GM19397 (cell line): ENCODE measurements at regions not wholly inside any gene's neighbourhood (a gene's known extent, or its start where the extent isn't known, plus 50 kb on each side); places are given as distances from the start of the nearest gene placed in this dataset.

ENCODE experiments used
- ATAC-seq: cut with Tn5 transposase; IDR thresholded peaks from one replicate; pipeline ENCODE4 v1.9.1; 2021; ENCODE audit warnings: mild to moderate bottlenecking, moderate library complexity; ENCODE audit not compliant: unreplicated experiment

- ATAC-seq = no peak
Measured at GRCh38 chr5:74167930-74168315, 472.6 kb downstream of the ENC1 start.

DNA sequence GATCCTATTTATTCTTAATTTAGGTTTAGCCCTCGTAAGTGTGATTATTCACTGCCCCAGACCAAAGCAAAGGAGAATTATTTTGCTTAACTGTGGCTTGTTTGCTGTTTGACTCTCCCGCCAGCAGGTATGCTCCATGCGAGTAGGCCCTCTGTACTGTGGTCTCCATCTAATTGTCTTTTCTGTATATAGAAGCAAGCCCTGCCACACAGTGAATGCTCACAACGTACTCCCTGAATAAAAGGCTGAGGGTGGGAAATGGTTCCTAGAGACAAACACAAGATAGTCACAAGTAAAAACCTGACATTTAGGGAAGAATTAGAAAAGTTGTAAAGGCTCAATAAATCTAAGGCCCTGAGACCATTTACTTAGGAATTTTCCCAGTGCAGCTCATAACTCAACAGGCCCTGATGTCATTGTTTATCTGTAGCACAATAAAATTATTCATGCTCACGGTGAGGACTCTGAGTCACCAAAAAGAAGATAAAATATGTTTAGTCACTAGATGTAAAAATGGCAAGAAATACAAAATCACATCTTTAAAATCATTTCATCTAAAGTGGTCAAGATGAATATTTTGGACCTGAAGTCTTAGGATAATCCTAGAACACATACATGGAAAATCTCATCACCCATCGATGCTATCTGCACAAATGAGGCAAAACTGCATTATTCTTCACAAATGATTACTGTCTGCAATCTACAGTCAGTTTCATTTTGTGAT lies 473.2 kb downstream of the ENC1 start:
- no peak for ATAC-seq

DNA sequence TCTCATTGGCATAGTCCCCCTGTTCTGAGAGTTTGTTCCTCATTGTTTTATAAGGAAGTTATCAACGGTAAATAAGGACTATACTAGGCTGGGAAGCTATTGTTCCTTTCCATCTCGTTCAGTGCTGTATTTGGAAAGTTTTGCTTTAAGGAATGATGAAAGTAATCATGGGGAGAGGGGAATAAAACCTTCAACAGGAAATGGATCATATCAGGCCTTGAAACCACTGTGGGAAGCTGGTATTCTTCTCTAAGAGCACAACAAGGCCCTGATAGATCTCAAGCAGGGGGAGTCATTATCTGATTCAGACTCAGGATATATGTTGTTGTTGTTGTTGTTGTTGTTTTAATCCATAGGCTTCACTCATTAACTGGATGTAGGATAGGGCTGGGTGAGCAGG lies 474.5 kb downstream of the ENC1 start:
- no peak for ATAC-seq

DNA sequence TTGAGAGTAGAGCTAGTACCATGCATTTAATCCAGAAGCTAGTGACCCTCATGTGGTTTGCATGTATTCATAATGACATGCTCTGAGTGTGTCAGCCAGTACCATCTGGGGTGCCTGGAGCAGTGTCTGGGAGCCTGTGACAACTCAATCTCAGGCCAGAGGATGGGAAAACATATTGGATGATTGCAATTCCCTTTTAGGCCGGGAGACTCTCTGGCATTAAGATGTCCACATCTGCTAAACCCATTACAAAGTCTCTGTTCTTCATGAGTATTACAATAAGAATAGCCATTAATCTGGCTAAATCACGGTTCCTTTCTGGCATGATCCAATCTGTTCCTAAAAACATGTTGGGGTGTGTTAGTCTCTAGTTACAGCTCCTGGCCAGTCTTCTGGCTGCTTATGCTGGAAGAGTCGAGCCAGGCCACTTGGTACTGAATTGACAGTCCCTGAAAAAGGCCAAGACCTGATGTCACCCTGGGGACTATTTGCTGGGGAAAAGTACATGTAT lies 475.7 kb downstream of the ENC1 start:
- no peak for ATAC-seq

DNA sequence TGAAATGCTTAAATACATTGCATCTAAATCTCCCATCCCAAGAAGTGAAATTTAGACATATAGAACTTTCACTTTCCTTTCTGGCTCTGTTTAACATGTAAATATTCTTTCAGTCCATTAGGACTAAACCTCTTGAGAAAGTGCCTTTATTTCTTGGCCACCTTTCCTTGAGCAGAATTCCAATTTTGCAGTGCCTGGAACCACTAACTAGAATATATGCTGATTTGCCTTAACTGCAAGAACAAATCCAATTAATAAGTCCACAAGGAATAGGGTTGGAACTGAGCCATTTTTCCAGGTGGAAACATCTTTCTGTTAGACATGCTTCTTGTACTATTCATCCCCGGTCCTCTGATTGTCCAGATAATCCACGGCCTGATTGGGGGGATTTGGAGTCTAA lies 478.0 kb downstream of the ENC1 start:
- ATAC-seq = no peak

DNA sequence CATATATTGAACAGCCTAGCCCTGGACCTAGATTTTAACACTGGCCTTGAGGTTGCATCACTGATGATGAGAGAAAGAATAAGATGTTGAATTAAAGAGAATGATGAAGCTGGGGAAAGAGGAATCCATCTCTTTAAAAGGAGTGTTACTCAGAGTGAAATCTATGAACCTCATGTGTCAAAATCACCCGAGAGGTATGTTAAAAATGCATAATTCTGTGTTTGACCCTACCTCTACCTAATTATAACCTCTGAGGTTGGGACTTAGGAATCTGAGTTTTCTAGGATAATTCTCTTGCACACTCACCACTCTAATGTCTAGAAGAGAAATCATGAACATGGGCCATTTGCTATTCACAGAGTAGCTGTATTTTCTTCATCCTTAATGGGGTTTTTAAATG lies 479.4 kb downstream of the ENC1 start:
- ATAC-seq = no peak

- no peak for ATAC-seq
Measured at GRCh38 chr5:74156728-74157383, 483.7 kb downstream of the ENC1 start.

- no peak for ATAC-seq
Measured at GRCh38 chr5:74155501-74155900, 485.0 kb downstream of the ENC1 start.

DNA sequence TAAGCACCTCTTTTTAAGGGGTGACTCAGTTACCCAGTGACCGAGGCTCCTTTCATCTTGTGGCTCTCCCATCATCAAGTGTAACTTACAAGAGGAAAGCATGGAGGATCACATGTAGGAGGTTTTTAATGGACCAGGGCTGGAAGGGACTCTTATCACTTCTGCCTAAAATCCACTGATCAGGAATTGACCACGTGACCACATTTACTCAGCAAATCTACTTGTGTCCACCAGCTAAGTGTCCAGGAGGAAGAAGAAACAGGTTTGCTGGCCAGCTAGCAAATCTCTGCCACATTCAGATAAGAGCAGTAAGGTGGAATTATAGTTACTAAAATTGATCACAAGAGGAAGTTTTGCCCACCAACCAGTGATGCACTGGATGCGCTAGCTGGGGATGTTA lies 486.0 kb downstream of the ENC1 start:
- no peak for ATAC-seq

- no peak for ATAC-seq
Measured at GRCh38 chr5:74153255-74153790, 487.2 kb downstream of the ENC1 start.

- ATAC-seq = no peak
Measured at GRCh38 chr5:74152625-74153254, 487.8 kb downstream of the ENC1 start.

DNA sequence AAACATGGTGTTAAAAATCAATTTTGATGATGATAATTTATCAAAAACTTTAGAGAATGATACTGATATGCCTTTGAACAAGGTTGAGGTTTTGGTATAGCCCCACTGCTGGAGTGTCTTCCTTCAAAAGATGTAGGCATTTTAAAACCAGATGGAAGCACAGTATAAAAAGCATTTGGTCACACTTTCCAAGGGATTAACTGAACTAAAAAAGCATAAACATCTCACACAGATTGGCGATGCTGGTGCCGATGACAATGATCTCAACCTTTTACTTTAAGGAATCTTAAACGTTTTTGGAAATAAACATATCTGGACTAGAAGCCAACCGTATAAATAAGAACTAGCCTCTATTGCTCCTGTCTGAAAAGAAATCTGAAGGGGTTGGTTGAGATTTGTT lies 488.4 kb downstream of the ENC1 start:
- no peak for ATAC-seq

DNA sequence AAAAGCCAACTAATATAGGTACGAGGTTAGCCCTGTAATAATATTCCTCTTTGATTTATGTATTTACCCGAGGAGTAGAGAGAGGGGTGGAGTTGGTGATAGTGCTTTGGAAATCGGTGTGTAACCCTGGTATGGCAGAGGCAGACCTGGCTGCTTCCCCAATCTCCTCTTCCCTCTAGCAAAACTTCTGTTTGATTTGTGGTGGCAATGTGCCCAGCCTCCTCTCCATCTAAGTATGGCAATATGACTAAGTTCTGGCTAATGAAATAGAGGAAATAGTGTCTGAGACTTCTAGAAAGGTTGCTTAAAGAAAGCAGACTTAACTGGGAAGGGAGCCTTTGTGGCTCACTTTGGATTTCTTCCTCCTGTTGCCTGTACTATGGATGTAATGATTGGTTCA lies 491.1 kb downstream of the ENC1 start:
- no peak for ATAC-seq

GRCh38 chr5:74148321-74148720 lies 492.2 kb downstream of the ENC1 start:
- ATAC-seq = no peak

- no peak for ATAC-seq
Measured at GRCh38 chr5:74146796-74147195, 493.7 kb downstream of the ENC1 start.

- no peak for ATAC-seq
Measured at GRCh38 chr5:74145951-74146350, 494.6 kb downstream of the ENC1 start.

DNA sequence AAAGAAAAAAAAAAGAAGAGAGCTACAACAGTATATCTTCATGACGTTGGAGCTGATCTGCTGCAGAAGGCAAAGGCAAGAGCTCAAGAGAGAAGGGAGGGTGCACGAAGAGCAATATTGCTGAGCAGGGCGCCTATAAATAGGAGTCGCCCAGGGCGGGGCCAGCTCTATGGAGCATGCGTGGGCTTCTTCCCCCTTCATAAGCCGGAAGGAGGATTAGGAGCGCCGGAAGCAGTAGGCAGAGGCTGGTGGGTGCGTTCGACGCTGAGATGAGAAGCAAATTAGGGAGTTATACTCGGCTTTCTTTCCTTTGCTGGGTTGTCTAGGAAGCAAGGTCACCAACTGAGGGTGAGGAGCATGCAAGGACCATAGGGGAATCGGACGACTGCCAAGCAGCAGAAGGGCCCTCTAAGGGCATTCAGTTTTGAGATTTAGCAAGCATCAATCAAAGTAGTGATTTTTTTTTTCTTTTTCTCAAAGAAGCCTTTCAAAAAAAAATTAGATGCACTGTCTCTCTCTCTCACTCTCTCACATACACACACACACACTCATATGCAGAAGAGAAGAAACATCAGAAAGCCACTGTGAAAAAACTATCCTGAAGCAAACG lies 496.7 kb downstream of the ENC1 start:
- no peak for ATAC-seq

DNA sequence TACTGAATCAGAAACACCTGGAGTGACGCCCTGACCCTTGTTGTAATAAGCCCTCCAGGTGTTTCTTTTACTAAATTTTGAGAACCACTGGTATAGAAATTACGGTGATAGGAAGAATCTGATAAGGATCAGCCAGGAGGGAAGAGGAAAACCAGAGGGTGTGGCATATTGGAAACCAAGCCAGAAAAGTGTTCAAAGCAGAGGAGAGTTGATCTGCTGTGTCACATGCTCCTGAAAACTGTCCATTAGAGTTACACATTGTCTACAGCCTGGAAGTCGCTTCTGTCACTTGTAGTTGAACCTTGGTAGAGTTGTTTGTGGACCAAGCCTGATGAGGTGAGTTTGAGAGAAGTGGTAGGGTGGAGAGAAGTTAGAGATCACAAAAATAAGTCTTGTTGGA lies 497.4 kb downstream of the ENC1 start:
- no peak for ATAC-seq

- no peak for ATAC-seq
Measured at GRCh38 chr5:74141053-74141452, 499.5 kb downstream of the ENC1 start.

GRCh38 chr5:74140409-74140808 lies 500.1 kb downstream of the ENC1 start:
- no peak for ATAC-seq

DNA sequence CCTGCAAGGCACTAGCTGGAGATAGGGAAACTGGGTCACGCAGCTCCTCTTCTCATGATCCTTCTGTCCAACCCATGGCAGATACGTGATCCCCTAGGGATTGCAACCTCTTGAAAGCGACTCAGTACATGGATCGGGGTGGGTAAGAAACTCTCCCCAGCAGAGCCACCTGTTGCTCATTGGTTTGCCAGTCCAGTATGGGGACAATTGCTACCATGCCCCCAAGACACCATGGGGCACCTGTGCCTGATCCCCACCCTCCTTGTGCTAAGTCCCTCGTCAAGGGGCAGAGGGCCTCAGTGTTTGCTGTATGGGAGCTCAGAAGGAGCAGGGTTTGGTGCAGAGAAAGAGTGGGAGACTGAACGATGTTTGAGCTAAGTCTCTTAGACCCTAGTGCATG lies 500.9 kb downstream of the ENC1 start:
- ATAC-seq = no peak
